GM21423 (cell line): ENCODE measurements at regions not wholly inside any gene's neighbourhood (a gene's known extent, or its start where the extent isn't known, plus 50 kb on each side); places are given as distances from the start of the nearest gene placed in this dataset.

ENCODE experiments used
- ATAC-seq: cut with Tn5 transposase; IDR thresholded peaks from one replicate; pipeline ENCODE4 v1.9.1; 2021; ENCODE audit warnings: mild to moderate bottlenecking, moderate library complexity; ENCODE audit not compliant: unreplicated experiment

- ATAC-seq, result no peak
These were observed 137.8 kb upstream of the SPACA1 start for GRCh38 chr6:87909849-87910248.

- ATAC-seq, result no peak
These were observed 138.4 kb upstream of the SPACA1 start for GRCh38 chr6:87908978-87909811.

GRCh38 chr6:87907521-87907920 is 140.1 kb upstream of the SPACA1 start:
- peak; percentile 62 for ATAC-seq

- peak; percentile 79 for ATAC-seq
These were observed 142.5 kb upstream of the SPACA1 start for GRCh38 chr6:87905101-87905641.

GRCh38 chr6:87904011-87904410 is 143.6 kb upstream of the SPACA1 start:
- no peak for ATAC-seq

GRCh38 chr6:87903323-87903722 is 144.3 kb upstream of the SPACA1 start:
- ATAC-seq, result no peak

- ATAC-seq, result no peak
These were observed 145.3 kb upstream of the SPACA1 start for GRCh38 chr6:87902383-87902782.

- no peak for ATAC-seq
These were observed 146.0 kb upstream of the SPACA1 start for GRCh38 chr6:87901613-87902012.

- no peak for ATAC-seq
These were observed 147.4 kb upstream of the SPACA1 start for GRCh38 chr6:87900160-87900698.

- ATAC-seq, result no peak
These were observed 148.0 kb upstream of the SPACA1 start for GRCh38 chr6:87899499-87900147.

GRCh38 chr6:87897663-87898062 is 150.0 kb upstream of the SPACA1 start:
- no peak for ATAC-seq

- ATAC-seq, result no peak
These were observed 150.6 kb upstream of the SPACA1 start for GRCh38 chr6:87897013-87897412.

GRCh38 chr6:87887266-87887665 is 160.4 kb upstream of the SPACA1 start:
- ATAC-seq, result no peak

GRCh38 chr6:87884203-87884602 is 163.4 kb upstream of the SPACA1 start:
- ATAC-seq, result no peak

- ATAC-seq, result no peak
These were observed 166.2 kb upstream of the SPACA1 start for GRCh38 chr6:87881342-87881895.

GRCh38 chr6:87879132-87879861 is 168.3 kb upstream of the SPACA1 start:
- no peak for ATAC-seq

- ATAC-seq, result no peak
These were observed 171.9 kb upstream of the SPACA1 start for GRCh38 chr6:87875781-87876180.

- no peak for ATAC-seq
These were observed 171.5 kb upstream of the AKIRIN2 start for GRCh38 chr6:87873556-87873955.

GRCh38 chr6:87870556-87870955 is 168.5 kb upstream of the AKIRIN2 start:
- no peak for ATAC-seq

GRCh38 chr6:87869064-87869905 is 167.3 kb upstream of the AKIRIN2 start:
- ATAC-seq, result no peak
